OCI-LY1 (cell line): ENCODE measurements at regions not wholly inside any gene's neighbourhood (a gene's known extent, or its start where the extent isn't known, plus 50 kb on each side); places are given as distances from the start of the nearest gene placed in this dataset.

ENCODE experiments used
- CTCF ChIP-seq: fragments of 200-600 bp; sonication (generic), shearing (Covaris generic); IDR thresholded peaks from 2 replicates; pipeline ENCODE4 v1.5.1; 2017; ENCODE audit warnings: mild to moderate bottlenecking, antibody characterized with exemption, low read length, moderate library complexity, mixed read lengths
- EZH2 ChIP-seq: fragments of 200-600 bp; sonication (generic), shearing (Covaris generic); IDR thresholded peaks from 2 replicates; pipeline ENCODE4 v1.8.0; 2017; ENCODE audit warnings: borderline replicate concordance, mixed run types, mild to moderate bottlenecking, antibody characterized with exemption, low read length, moderate library complexity, mixed read lengths

GRCh38 chr11:92707665-92708064 lies 261.8 kb upstream of the MTNR1B start:
- TF ChIP-seq CTCF (no peak), EZH2 (no peak)
